ENCODE measurements at regions not wholly inside any gene's neighbourhood (a gene's known extent, or its start where the extent isn't known, plus 50 kb on each side); places are given as distances from the start of the nearest gene placed in this dataset.

GRCh38 chr6:137780447-137781034 lies 86.5 kb upstream of the TNFAIP3 start:
- Histone ChIP-seq H3T11ph (ENCODE audit: low read length) (no peak overlapping the region), H2AFZ (ENCODE audit: low read length) (no peak overlapping the region), H3K79me1 (ENCODE audit: insufficient read depth, low read depth, low read length, poor library complexity, severe bottlenecking) (no peaks in the 10 kb centered on the region), H3K27ac (ENCODE audit: insufficient read length, low read depth, low read length) (no peak overlapping the region), H4K91ac (ENCODE audit: insufficient read length, low read depth, low read length) (no peak overlapping the region), H3K9ac (ENCODE audit: extremely low read depth, insufficient read length, low read length) (no peak overlapping the region), H3K4me2 (ENCODE audit: insufficient read depth, insufficient read length, low read length) (no peak overlapping the region), H3K18ac (ENCODE audit: insufficient read length, low read depth, low read length) (no peak overlapping the region), H4K5ac (ENCODE audit: insufficient read length, low read depth, low read length) (no peak overlapping the region), H3K23ac (ENCODE audit: insufficient read length, low read depth, low read length) (no peak overlapping the region), H2BK20ac (ENCODE audit: low read depth, low read length, poor library complexity, severe bottlenecking) (no peak overlapping the region), H3K56ac (ENCODE audit: insufficient read length, low read depth, low read length) (no peak overlapping the region), H2BK15ac (ENCODE audit: low read depth, low read length) (no peak overlapping the region), H3K79me2 (ENCODE audit: insufficient read depth, low read length) (no peaks in the 10 kb centered on the region), H3K9me3 (ENCODE audit: control insufficient read depth, low read depth, low read length) (no peaks in the 10 kb centered on the region), H3K23me2 (ENCODE audit: insufficient read length, low read depth, low read length, poor library complexity, severe bottlenecking) (no peaks in the 10 kb centered on the region), H3K4ac (ENCODE audit: low read depth, low read length) (no peak overlapping the region), H2BK12ac (ENCODE audit: insufficient read length, low read depth, low read length) (no peak overlapping the region), H3K14ac (ENCODE audit: insufficient read depth, low read length) (no peak overlapping the region), H4K20me1 (ENCODE audit: control insufficient read depth, insufficient read depth, insufficient read length) (no peaks in the 10 kb centered on the region), H4K8ac (replicated peaks; ENCODE audit: insufficient read length, low read depth, low read length) (no peak overlapping the region), H2BK5ac (ENCODE audit: insufficient read length, low read length) (no peak overlapping the region), H2BK120ac (ENCODE audit: low read depth, low read length, poor library complexity, severe bottlenecking) (no peak overlapping the region), H3K27me3 (ENCODE audit: insufficient read depth, low read length) (no peaks in the 10 kb centered on the region), H3K4me1 (ENCODE audit: insufficient read depth, low read length) (no peaks in the 10 kb centered on the region; the same call in 1 of the 2 replicates), H2AK5ac (ENCODE audit: insufficient read length, low read length) (no peak overlapping the region)
- TF ChIP-seq, protein P1, sequence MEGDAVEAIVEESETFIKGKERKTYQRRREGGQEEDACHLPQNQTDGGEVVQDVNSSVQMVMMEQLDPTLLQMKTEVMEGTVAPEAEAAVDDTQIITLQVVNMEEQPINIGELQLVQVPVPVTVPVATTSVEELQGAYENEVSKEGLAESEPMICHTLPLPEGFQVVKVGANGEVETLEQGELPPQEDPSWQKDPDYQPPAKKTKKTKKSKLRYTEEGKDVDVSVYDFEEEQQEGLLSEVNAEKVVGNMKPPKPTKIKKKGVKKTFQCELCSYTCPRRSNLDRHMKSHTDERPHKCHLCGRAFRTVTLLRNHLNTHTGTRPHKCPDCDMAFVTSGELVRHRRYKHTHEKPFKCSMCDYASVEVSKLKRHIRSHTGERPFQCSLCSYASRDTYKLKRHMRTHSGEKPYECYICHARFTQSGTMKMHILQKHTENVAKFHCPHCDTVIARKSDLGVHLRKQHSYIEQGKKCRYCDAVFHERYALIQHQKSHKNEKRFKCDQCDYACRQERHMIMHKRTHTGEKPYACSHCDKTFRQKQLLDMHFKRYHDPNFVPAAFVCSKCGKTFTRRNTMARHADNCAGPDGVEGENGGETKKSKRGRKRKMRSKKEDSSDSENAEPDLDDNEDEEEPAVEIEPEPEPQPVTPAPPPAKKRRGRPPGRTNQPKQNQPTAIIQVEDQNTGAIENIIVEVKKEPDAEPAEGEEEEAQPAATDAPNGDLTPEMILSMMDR (conservative IDR thresholded peaks at IDR 0.05) = no peak
- no peak for DNase-seq
- WGBS (ENCODE audit: extremely low coverage, insufficient read length, low lambda C conversion rate) = no CpG with 5 or more reads among the region's 7 CpGs
- H3K27ac Mint-ChIP-seq = no peak overlapping the region
- no peak overlapping the region; a peak in 1 of 5 replicates for H3K4me3 Mint-ChIP-seq
- H3K36me3 Mint-ChIP-seq (ENCODE audit: insufficient read depth in 1 of 3, low read depth in 3 of 3) = no peaks in the 10 kb centered on the region
- no peaks in the 10 kb centered on the region for H3K27me3 Mint-ChIP-seq (ENCODE audit: low read depth)
- H3K9me3 Mint-ChIP-seq = no peaks in the 10 kb centered on the region
- H3K4me1 Mint-ChIP-seq = peaks cover 2 to 7% of the 10 kb centered on the region in 2 experiments

All from H9 (cell line).